Stimulated activated CD8-positive, alpha-beta memory T cell treated with anti-CD3 and anti-CD28 coated beads, Interleukin-4, amount 100 ng/mL, for 4 hours (primary cell): ENCODE measurements at regions not wholly inside any gene's neighbourhood (a gene's known extent, or its start where the extent isn't known, plus 50 kb on each side); places are given as distances from the start of the nearest gene placed in this dataset.

Source experiments
- DNase-seq, 2 donors: peaks; one replicate each; pipeline ENCODE4 v3.0.0-alpha.2; 2020; ENCODE audit warnings: low read depth in 2 of 2, low spot score in 1 of 2

DNA sequence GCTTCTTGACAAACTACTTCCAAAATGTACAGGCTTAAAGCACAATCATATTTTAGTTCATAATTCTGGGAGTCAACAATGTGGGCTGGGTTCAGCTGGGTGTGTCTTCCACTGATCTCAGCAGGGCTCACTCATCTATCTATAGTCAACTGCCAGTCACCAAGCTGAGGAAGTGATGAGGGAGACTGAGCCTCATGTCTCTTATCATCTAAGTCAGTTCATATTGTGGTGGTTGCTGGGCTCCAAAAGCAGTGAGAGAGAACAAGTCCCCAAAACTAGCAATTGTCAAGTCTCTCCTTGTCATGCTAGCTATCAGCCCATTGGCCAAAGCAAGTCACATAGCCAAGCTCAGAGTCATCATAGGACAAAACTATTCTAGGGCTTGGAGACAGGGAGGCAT lies 465.9 kb upstream of the ARID1B start:
- DNase-seq = no peak

DNA sequence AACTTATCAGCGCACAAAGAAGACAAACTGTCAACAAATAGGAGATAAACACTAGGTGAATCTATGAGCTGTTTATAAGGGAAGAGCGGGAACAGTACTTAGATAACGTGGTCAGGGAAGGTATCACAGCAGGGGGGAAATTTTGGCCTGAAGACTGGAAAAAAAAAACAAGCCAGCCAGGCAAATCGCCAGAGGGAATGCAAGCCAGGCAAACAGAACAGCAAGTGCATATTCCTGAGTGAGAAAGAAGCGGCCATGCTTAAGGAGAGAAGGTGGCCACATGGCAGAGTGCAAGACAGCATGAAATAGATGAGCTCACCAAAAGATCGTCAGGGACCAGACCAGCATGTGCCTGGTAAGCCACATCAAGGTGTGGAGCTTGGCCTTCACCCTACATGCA lies 466.5 kb upstream of the ARID1B start:
- no peak for DNase-seq

DNA sequence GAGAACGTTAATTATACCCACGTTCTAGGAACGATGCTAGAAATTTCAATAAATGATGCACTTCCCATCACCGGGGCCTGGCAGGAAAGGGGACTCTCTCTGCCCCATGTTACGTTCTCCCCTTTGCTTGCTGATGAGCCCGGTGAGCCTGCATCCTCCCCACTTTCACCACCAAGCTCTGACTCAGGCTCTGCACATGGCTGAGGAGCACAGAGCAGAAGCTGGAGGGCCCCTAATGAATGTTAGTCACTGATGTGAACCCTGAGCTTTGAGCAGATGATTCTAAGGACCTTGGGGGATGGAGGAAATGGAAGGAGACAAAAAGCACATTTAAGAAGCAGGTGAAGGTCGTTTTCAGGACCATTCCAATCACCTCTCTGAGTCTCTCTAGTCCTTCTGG lies 468.2 kb upstream of the ARID1B start:
- DNase-seq = no peak

DNA sequence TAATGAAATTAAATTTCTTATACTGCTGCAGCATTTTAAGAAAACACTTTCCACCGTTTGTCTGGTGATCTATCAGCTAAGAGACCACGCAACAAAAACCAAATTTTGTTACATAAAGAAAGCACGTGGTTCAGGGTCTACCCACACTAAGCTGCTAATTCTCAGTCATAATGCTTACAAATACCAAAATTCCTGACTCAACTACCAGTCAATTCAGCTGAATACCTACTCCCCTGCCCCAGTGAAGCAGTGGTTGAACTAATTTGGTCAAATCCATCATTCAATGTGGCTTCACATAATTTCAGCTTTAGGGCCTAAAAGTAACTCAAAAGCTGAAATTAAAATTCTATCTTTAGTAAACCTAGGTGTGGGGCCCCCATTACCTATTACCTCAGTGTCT lies 468.6 kb upstream of the ARID1B start:
- no peak for DNase-seq

DNA sequence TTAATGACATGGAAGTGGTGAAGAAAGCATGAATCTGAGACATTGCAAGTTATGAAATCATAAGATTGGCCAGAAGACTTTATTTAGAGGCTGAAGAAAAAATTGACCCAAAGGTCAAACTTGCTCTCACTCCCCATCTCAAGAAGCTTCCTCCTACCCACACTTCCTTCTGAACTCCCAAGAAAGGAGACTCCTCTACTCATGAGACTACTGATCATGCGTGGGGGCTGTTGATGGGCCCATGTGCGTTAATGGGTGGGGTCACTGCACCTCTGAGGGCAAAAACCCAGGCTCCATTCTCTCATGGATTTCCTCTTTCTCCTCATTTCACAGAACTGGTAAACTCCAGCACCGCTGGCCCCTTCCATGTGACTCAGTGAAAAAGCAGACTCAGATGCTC lies 470.6 kb upstream of the ARID1B start:
- no peak for DNase-seq

DNA sequence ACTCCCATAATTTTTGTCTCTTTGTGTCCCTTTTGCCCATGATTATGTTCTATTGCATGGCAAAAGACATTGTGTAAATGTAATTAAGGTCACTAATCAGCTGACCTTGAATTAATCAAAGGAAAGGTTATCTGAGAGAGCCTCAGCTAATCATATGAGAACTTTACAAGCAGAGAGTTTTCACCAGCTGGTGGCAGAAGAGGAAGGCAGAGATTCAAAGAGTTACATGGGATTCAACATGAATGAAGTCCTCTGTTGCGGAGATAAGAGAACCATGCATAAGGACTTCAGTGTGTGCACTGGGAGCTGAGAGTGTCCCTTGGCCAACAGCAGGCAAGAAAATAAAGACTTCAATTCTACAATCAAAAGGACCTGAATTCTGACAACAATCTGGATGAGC lies 494.1 kb upstream of the ARID1B start:
- no peak for DNase-seq

DNA sequence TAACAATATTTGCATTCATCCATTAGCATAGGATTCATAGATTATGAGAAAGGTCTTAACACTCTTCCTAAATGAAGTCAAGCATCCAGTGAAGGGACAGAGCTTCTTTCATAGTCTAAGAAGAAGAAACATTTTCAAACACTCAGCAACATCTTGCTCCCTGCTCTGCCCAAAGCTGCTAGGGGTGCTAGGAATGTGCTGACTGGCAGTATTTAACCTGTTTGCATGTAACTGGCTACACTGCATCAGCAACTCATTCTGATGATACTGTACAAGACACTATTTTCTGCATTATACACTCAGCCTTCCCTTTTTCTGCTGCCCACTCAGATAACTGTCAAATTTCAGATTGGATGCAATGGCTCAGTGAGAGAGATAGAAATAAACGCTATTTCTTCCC lies 495.1 kb upstream of the ARID1B start:
- DNase-seq = no peak

DNA sequence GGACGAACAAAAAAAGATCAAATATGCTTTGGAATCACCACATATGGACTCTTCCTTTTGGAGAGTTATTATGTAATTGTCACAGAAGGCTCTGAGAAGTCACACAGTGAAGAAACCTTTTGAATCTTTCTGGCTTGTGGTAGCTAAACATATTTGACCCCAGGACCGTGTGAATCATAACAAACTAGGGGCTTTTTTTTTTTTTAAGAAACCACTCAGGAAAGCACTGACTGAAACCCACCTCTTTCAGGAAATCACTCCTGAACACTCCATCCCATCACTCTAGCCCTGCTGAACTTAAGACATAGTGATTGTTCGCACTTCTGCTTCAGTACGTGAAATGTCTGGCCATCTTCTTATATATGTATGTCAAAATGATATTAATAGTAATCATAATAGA lies 495.9 kb upstream of the ARID1B start:
- no peak for DNase-seq

DNA sequence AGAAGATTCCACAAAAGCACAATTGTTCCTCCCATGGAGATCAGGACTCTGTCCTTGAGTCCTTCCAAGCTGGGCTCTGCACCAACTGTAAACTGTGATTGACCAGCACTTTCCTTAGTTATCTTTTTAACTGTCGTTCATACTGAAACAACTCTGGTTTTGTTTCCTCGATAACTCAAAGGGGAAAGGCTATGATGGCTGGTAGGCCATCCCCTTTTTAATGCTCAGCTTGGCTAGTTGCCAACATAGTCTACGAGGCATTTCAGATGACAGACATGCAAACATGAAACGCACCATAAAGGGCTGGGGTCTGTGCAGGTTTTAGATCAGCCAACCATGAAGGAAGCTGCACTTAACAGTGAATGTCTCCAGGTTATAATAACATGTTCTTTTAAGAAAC lies 497.1 kb upstream of the ARID1B start:
- no peak for DNase-seq

DNA sequence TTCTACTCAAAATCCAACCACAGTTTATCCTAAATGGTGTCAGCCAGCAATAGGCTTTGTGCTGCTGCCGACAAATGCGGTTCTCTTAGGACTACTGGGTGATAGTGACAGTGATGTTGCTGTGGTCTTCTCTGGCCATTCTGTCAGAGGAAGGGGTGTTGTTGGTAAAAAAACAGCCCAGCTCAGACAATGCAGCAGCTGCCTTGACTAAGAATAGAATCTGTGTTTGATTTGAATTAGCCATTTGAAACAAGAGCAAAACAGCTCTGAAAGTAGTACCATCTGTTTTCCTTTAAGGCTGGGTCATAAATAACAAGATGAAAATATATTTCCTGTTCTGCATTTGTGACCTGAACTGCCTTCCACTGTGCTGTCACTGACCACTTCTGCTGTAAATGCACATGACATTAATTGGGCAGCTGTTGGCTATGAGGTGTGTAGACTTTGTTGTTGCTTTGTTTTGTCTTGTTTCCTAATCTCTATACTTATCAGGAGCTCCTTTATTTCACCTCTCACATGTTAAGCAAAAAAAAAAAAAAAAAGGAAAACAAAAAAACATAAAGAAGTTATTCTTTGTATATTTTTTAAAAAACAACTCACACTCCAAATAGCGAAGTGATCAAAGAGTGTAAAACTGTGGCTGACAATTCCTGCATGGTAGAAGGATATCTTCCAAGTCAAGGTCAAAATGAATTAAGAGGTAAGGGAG lies 497.8 kb upstream of the ARID1B start:
- no peak for DNase-seq

DNA sequence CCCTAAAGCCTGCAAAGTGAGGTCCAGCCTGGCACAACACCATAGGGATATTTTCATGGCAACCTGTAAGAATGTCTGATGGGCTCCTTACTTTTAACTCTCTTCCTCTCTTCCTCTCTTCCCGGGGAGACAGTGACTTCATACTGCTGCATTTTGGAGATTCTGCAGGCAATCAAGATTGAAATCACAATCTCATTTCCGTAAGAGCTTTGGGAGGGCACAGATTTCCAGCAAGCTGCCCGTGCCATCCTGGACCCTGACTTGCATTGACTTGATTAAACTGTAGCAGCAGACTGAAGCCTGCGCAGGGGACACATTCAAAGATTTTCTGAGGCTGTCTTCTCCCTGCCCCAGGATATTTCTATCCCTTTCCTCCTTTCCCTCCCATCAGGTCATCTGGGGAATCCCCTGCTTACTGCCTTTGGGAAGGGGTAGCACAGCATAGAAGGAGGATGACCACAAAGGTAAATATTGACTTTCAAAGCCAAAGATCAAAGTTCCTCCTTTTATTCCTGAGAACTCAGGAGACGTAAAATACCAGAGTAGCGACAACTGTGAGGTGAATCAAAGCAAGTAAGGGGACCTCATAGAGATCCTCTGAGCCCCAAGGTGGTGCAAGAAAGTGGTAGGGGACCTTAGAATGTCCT lies 504.0 kb upstream of the ARID1B start:
- DNase-seq = no peak

DNA sequence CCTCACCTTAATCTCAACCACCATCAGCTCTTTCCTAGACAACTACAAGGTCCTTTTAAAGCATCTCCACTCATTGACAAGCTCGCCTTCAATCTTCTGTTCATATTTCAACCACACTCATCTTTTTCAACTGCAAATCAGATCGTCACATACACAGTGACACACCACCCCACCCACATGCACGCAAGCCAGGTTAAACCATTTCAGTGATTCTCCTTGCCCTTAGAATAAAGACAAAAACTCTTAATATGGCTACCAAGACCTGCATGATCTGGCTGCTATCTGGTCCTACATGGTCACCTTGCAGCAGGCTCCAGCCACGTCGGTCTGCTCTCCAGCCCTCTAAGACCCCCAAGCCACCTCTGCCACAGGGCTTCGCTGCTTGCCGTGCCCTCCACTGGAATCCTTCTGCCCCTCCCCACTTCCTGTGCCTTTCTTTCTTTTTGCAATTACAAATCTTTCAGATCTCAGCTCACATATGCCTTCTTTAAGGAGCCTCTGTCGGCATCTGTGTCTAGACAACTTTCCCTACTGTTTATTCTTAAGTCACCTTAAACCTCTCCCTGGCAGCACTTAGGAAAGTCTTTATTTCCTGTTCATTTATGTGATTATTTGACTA lies 507.3 kb upstream of the ARID1B start:
- peak in 1 of 2 donors; percentile 18 for DNase-seq

DNA sequence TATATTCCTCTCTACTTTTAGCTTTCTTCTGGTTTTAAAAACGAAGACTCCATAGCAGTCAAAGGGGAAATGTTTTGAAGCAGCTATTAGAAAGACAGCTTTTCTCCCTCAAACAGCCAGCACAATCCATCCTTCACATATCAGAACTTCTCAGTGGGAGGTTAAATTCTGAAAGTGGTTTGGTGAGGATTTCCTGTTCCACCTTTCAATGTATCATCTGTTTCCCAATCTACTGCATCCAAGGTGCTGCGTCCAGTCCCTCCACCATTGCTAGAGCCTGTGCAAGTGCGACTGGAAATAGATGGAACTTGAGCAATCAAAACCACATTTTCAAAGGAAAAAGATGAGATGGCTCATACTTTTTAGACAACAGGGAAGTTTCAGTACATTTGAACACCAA lies 508.3 kb upstream of the ARID1B start:
- DNase-seq = no peak

DNA sequence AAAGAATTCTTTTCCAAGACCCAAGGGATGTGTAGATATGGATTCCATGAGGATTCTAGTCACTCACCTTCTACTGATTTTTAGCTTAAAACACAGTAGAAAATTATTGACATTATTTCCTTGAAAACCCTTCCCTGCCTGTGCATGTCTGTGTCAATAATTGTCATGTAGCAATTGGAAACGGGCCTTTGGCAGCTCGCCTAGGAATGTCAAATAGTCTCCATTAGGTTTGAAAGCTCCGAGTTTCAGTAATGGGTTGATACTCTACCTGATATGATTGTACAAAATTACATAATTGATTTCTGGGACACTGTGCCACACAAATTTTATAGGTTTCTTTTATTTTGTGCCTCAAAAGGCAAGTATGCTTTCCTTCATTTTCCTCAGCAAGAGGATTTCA lies 515.2 kb upstream of the ARID1B start:
- DNase-seq = no peak

DNA sequence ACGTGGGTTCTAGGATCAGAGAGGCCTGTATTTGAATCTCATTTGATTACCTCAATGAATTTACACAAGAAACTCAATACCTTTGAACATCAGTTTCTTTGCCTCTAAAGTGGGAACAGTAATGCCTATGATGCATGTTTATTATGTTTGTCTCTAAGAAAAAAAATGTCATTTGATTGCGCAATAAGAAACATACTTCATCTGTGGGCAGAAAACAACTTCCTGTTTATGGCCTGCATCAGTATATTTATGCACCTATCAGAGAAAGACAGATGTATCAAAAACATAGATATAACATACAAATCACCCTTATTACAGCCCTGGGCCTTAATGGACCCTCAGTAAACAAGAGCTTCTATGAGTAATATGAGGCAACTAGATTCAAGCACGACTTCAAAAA lies 516.4 kb upstream of the ARID1B start:
- DNase-seq = no peak

DNA sequence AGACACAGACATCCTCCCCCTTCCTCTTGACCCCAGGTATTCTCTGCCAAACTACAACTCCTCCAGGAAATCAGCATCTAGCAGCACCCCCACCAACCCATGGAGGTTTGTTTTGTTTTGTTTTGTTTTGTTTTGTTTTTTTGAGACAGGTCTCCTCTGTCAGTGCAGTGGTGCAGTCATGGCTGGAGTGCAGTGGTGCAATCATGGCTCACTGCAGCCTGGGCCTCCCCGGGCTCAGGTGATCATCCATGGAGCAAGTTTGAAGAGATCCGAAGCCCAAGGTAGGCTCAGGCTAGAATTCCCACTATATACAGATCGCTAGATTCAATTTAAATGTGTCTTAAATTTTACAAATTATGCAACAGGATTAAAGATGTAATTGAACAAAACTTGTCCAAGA lies 518.2 kb upstream of the ARID1B start:
- no peak for DNase-seq

DNA sequence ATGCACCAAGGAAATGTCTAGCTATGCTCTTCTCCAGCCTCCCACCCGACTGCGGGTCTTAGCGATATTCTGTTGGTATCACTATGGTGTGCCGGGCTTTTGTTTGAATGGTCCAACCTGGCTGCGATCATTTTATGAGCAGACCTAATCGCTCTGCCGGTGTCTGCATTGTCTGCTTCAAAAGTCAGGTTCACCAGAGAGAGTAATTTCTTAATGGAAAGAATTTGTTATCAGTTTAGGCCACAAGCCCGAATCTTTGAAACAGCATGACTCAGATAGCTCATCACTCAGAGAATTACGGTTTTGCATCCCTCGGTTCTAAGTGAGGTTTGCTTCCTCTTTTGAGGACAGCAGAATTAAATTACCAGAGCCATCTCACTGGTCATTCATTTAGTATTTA lies 521.0 kb upstream of the ARID1B start:
- DNase-seq = no peak

DNA sequence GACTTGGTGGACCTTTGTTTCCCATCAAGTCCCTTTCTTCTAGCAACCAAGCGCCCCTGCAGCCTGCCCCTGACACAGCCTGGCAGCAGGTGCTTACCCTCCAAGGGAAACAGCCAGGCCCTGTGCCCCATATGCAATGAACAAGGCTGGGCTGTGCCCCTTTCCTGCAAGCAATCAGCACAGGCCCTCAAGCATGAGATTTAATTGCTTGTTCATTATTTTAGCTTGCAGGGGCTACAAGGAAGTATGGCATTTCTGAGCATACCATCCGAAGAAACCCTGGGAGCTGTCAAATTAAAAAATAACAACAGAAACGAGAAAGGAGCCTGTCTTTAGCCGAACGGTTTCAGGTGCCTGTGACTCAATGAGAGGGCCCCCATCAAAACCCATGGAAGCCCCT lies 522.9 kb upstream of the ARID1B start:
- no peak for DNase-seq

DNA sequence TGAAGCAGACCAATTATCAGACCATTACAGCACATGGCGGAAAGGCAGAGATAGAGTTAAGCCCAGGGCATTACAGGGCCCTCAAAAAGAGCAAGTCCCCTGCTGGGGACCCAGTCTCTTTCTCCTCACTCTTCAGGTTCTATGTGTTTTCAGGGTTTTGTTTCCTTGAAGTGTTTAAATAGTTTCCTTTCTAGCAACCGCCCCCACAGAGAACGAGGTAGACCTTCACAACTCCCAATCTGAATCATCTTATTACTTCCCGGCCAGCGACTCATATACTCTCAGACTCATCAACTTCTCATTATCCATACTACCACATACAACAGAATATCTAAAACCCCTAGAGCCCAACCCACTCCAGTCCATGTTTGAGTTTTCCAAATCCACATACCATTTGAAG lies 526.6 kb upstream of the ARID1B start:
- no peak for DNase-seq

DNA sequence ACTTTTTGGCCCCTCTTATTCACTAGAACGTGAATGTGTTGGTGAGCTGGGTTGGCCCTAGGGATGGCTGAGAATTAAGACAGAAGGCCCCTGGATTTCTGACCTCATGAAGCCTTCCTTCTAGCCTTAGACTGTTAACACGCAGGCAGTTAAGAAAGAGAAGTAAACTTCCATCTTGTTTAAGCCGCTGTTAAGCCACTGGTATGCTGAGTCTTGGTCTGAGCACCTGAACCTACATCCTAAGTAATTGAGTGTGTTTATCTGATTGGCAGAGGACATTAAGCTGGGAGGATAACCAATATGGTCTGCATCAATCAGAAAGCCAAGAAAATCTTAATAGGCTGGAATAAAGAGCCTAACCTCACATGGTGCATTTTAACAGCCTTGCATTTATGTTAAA lies 535.0 kb upstream of the ARID1B start:
- DNase-seq = no peak

DNA sequence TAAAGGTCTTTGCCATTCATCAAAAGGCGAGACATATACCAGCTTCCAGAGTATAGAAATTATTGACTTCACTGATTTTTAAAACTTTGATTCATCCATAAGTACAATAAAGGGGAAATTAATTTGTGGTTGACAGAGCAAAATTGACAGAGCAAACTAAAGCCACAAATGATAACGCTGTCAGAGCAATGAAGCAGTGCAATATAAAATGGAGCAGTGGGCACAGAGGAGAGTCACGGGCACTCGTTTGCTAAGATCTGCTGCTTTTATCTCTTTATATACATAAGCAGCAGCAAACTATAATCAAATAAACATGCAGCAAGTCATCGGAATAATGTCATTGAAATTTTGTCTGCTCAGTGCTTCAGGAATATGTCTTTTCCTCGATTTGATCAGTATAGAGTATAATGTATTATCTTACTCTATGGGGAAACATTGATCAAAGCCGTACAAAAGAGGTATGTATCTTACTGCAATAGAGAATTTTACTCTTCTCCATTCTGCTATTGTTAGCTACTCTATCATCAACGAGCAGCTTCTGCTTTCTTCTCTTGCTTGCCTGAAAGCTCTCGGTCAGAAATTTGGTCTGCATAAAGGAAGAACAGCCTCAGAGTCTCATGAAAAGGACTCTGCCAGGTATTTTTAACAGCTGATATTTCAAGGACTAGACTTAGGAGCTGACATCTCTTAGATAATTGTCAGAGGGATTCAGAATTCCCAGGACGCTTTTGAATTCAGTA lies 546.0 kb upstream of the ARID1B start:
- no peak for DNase-seq

DNA sequence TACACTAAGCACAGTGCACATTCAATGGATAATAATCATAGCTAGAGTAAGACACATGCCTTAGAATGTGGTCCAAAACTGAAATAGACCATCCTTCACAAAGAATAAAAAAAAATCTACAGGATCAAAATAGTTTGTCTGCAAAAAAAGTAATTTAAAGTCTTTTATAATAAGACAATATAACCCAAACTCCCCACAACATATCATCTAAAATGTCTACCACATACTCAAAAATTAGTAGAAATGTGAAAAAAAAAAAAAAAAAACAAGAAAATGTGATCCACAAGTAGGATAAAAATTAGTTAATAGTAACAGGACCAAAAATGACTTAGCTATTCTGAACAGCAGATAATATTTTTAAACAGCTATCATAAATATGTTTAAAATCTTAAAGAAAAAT lies 557.2 kb upstream of the ARID1B start:
- no peak for DNase-seq
